GM06990 (cell line): ENCODE measurements at regions not wholly inside any gene's neighbourhood (a gene's known extent, or its start where the extent isn't known, plus 50 kb on each side); places are given as distances from the start of the nearest gene placed in this dataset.

Source experiments
- DNase-seq: peaks from one replicate; pipeline ENCODE4 v3.0.0-alpha.2; 2011; ENCODE audit not compliant: insufficient read length; ENCODE audit errors: extremely low read depth
- H3K27me3 ChIP-seq: replicated peaks from 2 replicates; pipeline ENCODE4 v1.6.0; 2011; ENCODE audit warnings: low read length; ENCODE audit not compliant: control insufficient read depth, insufficient read depth
- H3K36me3 ChIP-seq: 2 replicates; pipeline ENCODE4 v1.5.1; 2011; ENCODE audit warnings: low read length; ENCODE audit not compliant: control insufficient read depth, insufficient read depth
- H3K4me3 ChIP-seq: replicated peaks from 2 replicates; pipeline ENCODE4 v1.5.1; 2011; ENCODE audit warnings: low read depth, mild to moderate bottlenecking, control low read depth, low read length
- TF ChIP-seq, protein P1 (sequence below): IDR thresholded peaks from 2 replicates; pipeline ENCODE4 v1.5.1; 2011; ENCODE audit warnings: low read length, control low read depth, mild to moderate bottlenecking, inconsistent platforms; ENCODE audit not compliant: insufficient read depth, poor library complexity, severe bottlenecking

DNA sequence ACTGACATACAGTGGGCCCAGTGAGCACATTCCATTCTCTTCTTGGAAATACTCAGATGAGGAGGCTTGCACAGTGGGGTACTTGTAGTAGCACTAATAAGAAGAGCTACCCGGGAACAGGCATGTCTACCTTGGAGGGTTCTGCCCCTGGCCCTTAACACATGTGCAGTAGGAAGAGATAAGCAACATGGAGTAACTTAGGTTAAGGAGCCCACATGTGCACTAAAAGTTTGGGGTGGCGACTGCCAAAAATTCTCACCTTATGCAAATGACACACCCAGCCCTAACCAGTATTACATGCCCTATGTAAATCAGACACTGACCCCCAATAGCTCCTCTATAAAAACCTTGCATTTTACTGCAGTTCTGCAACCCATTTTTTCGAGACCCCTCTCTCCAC lies 1313.3 kb downstream of the KCNT2 start:
- no peaks in the 10 kb centered on the region for H3K36me3 ChIP-seq
- no peak overlapping the region for H3K4me3 ChIP-seq
- TF ChIP-seq, protein P1, sequence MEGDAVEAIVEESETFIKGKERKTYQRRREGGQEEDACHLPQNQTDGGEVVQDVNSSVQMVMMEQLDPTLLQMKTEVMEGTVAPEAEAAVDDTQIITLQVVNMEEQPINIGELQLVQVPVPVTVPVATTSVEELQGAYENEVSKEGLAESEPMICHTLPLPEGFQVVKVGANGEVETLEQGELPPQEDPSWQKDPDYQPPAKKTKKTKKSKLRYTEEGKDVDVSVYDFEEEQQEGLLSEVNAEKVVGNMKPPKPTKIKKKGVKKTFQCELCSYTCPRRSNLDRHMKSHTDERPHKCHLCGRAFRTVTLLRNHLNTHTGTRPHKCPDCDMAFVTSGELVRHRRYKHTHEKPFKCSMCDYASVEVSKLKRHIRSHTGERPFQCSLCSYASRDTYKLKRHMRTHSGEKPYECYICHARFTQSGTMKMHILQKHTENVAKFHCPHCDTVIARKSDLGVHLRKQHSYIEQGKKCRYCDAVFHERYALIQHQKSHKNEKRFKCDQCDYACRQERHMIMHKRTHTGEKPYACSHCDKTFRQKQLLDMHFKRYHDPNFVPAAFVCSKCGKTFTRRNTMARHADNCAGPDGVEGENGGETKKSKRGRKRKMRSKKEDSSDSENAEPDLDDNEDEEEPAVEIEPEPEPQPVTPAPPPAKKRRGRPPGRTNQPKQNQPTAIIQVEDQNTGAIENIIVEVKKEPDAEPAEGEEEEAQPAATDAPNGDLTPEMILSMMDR = no peak
- no peaks in the 10 kb centered on the region for H3K27me3 ChIP-seq
- no peak for DNase-seq

DNA sequence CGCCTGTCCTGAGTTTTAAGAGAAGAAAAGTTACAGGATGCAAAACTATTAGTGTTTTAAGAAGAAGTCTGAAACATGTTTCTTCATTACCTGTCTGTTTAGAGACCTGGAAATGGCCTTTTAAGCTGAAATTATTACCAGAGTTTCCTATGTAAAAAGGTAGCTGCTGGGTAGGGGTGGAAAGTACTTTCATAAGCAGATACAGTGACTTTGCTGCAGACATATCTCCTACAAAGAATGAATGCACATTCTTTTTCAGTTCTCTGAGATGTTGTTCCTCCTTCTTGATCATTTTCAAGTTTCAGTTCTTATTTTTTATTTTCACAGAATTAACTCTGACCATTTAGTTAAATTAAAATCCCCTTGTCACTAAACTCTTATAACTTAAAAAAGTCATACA lies 1329.6 kb downstream of the KCNT2 start:
- no peak overlapping the region for H3K4me3 ChIP-seq
- TF ChIP-seq, protein P1 = no peak
- H3K27me3 ChIP-seq = no peaks in the 10 kb centered on the region
- DNase-seq = no peak
- no peaks in the 10 kb centered on the region for H3K36me3 ChIP-seq

DNA sequence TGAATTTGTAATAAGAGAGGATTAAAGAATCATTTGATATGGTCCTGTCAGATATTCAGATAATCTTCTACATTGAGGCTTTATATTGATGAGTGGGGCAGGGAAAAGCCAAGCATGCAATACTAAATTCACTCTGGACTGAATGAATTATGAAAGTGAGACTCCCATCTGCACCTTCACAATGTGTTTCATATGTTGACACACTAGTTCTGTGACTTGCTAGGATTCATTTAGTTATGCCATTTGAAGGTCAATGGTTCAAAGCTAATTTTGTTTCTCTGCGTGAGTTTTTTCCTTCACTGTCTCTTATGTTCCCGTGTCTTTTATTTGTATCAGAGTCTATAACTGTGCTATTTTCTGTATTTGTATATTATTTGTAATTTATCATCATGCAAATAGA lies 1332.5 kb downstream of the KCNT2 start:
- Histone ChIP-seq H3K36me3 (no peaks in the 10 kb centered on the region), H3K27me3 (no peaks in the 10 kb centered on the region), H3K4me3 (no peak overlapping the region)
- no peak for DNase-seq
- TF ChIP-seq, protein P1 = no peak

DNA sequence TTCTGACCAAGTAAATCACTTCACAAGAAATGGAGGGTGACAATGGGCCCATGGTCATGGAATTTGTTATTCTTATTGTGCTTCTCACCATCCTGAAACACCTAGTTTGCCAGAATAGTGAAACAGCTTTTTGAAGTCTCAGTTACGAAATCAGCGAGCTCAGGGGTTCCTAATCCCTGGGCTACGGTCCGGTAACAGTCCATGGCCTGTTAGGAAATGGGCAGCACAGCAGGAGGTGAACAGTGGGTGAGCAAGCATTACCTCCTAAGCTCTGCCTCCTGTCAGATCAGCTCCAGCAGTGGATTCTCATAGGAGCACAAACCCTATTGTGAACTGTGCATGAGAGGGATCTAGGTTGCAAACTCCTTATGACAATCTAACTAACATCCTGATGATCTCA lies 1356.3 kb downstream of the KCNT2 start:
- H3K36me3 ChIP-seq = no peaks in the 10 kb centered on the region
- DNase-seq = no peak
- TF ChIP-seq, protein P1 = no peak
- H3K4me3 ChIP-seq = no peak overlapping the region
- no peaks in the 10 kb centered on the region for H3K27me3 ChIP-seq

DNA sequence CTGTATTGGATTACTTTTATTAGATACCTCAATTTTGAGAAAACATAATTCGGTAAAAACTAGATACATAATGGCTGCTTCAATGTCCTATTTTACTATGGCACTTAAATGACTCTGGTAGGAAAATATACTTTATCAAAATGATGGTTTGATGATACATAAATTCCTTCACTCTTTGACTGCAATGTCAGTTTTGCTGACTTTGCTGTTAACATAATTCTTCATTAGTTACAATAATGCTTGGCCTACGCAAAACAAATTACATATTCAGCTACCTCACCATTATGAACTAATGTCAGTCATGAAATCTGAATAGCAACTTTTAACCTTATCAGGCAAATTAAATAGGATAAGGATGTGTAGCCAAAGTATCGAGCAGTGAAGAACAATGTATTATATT lies 1364.7 kb downstream of the KCNT2 start:
- TF ChIP-seq, protein P1 = no peak
- no peak for DNase-seq
- Histone ChIP-seq H3K4me3 (no peak overlapping the region), H3K36me3 (no peaks in the 10 kb centered on the region), H3K27me3 (no peaks in the 10 kb centered on the region)

DNA sequence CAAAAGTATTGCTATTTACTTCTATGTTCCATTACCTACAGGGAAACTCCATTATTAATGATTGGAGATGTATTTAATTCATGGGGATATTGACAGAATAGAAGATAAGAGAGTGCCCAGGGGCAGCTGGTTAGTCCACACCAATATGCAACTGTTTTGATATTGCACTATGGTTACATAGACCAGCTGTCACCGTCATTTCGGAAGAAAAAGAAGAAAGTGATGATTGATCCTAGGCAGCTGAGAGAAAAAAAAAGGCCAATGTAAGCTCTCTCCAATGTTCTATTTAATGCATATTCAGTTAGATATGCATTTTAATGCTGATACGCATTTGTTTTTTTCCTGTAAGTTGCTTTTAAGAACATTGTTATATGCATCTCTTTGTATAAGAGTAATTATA lies 1367.2 kb downstream of the KCNT2 start:
- H3K27me3 ChIP-seq = no peaks in the 10 kb centered on the region
- TF ChIP-seq, protein P1 = no peak
- H3K36me3 ChIP-seq = no peaks in the 10 kb centered on the region
- DNase-seq = no peak
- no peak overlapping the region for H3K4me3 ChIP-seq
